ENCODE measurements at regions not wholly inside any gene's neighbourhood (a gene's known extent, or its start where the extent isn't known, plus 50 kb on each side); places are given as distances from the start of the nearest gene placed in this dataset.

DNA sequence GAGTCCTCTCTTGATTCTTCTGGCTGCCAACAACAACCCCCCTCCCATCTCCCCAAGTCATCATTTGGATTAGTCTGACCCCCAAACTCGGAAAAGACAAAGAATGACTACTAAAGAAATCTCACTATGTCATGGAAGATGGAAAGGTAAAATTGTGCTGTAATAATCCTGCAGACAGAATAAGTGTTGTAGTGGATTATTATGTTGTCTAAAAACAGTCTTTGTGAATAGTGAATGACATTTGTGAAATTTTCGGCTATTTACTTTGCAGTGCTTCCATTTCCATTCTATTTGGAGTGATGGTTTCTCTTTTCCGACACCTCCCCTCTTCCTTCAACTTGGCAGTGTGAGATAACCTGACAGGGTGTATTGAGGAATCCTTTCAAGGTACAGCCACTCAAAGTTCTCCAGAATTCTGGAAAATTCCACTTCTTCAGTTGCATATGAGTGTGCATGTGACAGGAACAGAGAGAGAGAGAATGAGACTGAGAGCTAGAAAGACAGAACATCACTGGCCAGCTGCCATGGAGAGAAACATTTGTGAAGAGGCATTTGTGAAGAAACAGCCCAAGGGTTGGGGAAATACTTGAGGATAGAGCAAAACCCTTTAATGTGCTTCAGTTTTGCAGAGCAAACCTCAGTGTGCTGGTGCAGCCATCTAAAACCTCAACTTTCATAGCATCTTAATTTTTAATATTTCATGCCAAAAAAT is 141.9 kb upstream of the DLX2 start:
- no peak for DNase-seq
- no peak overlapping the region for H3K4me3 ChIP-seq (ENCODE audit: low read depth, low read length)
- no peaks in the 10 kb centered on the region for H3K36me3 ChIP-seq
- no peaks in the 10 kb centered on the region for H3K9me3 ChIP-seq
- TF ChIP-seq, protein P1, sequence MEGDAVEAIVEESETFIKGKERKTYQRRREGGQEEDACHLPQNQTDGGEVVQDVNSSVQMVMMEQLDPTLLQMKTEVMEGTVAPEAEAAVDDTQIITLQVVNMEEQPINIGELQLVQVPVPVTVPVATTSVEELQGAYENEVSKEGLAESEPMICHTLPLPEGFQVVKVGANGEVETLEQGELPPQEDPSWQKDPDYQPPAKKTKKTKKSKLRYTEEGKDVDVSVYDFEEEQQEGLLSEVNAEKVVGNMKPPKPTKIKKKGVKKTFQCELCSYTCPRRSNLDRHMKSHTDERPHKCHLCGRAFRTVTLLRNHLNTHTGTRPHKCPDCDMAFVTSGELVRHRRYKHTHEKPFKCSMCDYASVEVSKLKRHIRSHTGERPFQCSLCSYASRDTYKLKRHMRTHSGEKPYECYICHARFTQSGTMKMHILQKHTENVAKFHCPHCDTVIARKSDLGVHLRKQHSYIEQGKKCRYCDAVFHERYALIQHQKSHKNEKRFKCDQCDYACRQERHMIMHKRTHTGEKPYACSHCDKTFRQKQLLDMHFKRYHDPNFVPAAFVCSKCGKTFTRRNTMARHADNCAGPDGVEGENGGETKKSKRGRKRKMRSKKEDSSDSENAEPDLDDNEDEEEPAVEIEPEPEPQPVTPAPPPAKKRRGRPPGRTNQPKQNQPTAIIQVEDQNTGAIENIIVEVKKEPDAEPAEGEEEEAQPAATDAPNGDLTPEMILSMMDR (IDR thresholded peaks at IDR 0.05; ENCODE audit: low read depth, low read length) = no peak
- H3K27me3 ChIP-seq = no peaks in the 10 kb centered on the region
- no peaks in the 10 kb centered on the region for H3K4me1 ChIP-seq

GRCh38 chr2:172246649-172247048 is 143.9 kb upstream of the DLX2 start:
- H3K4me1 ChIP-seq = no peaks in the 10 kb centered on the region
- H3K36me3 ChIP-seq = no peaks in the 10 kb centered on the region
- no peaks in the 10 kb centered on the region for H3K27me3 ChIP-seq
- TF ChIP-seq, protein P1 (IDR thresholded peaks at IDR 0.05; ENCODE audit: low read depth, low read length) = no peak
- no peaks in the 10 kb centered on the region for H3K9me3 ChIP-seq
- DNase-seq = no peak
- H3K4me3 ChIP-seq (ENCODE audit: low read depth, low read length) = no peak overlapping the region

GRCh38 chr2:172247203-172247602 is 144.5 kb upstream of the DLX2 start:
- Histone ChIP-seq H3K9me3 (no peaks in the 10 kb centered on the region), H3K27me3 (no peaks in the 10 kb centered on the region), H3K4me3 (ENCODE audit: low read depth, low read length) (no peak overlapping the region), H3K36me3 (no peaks in the 10 kb centered on the region), H3K4me1 (no peaks in the 10 kb centered on the region)
- no peak for DNase-seq
- TF ChIP-seq, protein P1 (IDR thresholded peaks at IDR 0.05; ENCODE audit: low read depth, low read length) = no peak

GRCh38 chr2:172248381-172248780 is 145.7 kb upstream of the DLX2 start:
- Histone ChIP-seq H3K4me1 (no peaks in the 10 kb centered on the region), H3K4me3 (ENCODE audit: low read depth, low read length) (no peak overlapping the region)

GRCh38 chr2:172248785-172249187 is 146.1 kb upstream of the DLX2 start:
- Histone ChIP-seq H3K9me3 (no peaks in the 10 kb centered on the region), H3K36me3 (no peaks in the 10 kb centered on the region), H3K4me3 (ENCODE audit: low read depth, low read length) (no peak overlapping the region), H3K4me1 (no peaks in the 10 kb centered on the region), H3K27me3 (no peaks in the 10 kb centered on the region)
- no peak for DNase-seq
- TF ChIP-seq, protein P1 (IDR thresholded peaks at IDR 0.05; ENCODE audit: low read depth, low read length) = no peak

More at GRCh38 chr2:172248381-172248780, 145.7 kb upstream of the DLX2 start:
- DNase-seq = no peak
- TF ChIP-seq, protein P1 (IDR thresholded peaks at IDR 0.05; ENCODE audit: low read depth, low read length) = no peak
- Histone ChIP-seq H3K27me3 (no peaks in the 10 kb centered on the region), H3K9me3 (no peaks in the 10 kb centered on the region), H3K36me3 (no peaks in the 10 kb centered on the region)

DNA sequence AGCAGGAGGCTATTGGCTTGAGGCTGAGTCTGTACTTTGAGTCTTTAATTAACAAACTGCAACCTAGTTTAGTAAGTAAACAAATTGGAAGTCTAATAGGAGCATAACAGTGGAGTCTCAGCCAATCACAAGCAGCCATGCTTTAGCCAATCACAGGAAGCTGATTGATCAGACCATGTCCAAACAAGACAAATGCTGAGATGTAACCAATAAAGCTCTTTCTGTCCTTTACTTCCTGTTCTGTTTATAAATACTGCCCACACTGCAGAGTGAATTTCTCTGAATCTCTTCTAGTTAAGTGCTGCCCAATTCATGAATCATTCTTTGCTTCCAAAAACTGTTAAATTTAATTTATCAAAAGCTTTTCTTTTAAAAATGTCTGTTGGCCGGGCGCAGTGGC is 146.6 kb upstream of the DLX2 start:
- no peaks in the 10 kb centered on the region for H3K36me3 ChIP-seq
- no peaks in the 10 kb centered on the region for H3K9me3 ChIP-seq
- H3K4me3 ChIP-seq (ENCODE audit: low read depth, low read length) = no peak overlapping the region
- H3K27me3 ChIP-seq = no peaks in the 10 kb centered on the region
- H3K4me1 ChIP-seq = no peaks in the 10 kb centered on the region
- TF ChIP-seq, protein P1 (IDR thresholded peaks at IDR 0.05; ENCODE audit: low read depth, low read length) = no peak
- DNase-seq = no peak

Data from BE2C (cell line).